ENCODE measurements at regions not wholly inside any gene's neighbourhood (a gene's known extent, or its start where the extent isn't known, plus 50 kb on each side); places are given as distances from the start of the nearest gene placed in this dataset.
A peak's percentile ranks its signal among the peaks of the same experiment; 100 is the strongest.

DNA sequence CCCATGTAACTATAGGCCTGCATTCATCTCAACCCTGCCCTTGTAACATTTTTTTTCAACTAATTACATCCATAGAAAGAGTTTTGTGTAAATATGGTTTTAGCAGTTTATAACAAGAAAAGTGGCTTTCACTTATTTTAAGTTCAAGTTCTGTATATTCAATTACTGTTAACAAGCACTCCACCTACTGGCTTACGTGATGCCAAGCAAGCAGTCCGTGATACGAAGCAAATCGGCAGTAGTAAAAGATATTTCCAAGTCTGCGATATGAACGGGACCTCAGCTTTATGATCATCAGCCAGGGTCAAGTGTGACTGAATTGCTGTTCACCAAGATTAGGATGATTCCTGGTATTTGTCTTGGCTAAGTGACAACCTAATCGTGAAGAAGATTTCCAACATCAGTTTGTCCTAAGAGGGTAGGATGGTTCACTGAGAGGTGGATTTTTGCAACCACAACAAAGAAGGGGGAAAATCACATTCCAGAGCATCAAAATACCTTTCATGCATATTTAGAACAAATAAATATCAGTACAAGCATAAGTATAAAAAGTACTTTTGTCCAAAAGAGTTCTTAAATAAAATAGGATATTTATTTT is 456.2 kb downstream of the FOXG1 start:
- DNase-seq = peak; percentile 16

DNA sequence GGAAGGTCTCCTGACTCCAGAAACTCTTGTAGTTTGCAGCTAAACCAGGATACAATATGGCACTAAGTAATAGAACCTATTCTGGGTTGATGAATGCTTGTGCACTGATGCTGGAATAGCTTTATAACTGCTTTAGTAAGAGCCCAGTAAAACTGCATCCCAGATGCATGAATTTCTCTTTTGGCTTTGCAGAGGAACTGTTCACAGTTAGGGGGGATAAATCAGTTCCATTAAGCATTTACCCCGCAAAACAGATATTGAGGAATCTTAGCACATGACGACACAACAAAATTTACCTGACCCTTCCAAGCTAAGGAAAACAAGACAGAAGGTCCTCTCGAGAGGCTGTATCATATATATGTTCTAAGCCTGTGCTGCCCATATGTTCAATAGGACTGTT is 457.4 kb downstream of the FOXG1 start:
- no peak for DNase-seq

DNA sequence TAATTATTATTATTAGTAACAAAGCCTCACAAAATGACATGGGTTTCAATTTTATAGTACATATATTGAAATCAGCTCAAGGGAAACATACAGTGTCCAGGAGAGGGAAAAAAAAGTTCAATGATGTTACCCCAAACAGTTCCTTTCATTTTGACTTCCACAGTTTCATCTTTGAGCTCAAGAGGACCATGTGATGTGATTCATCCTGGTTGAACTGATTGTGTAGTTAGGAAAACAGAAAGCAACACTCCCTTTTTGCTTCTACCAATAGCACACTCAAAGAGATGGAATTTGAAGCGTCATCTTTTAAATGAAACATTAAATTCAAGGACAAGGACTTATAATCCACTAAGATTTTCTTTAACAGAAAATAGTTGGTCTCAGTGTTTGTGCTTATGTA is 461.0 kb downstream of the FOXG1 start:
- DNase-seq = no peak

DNA sequence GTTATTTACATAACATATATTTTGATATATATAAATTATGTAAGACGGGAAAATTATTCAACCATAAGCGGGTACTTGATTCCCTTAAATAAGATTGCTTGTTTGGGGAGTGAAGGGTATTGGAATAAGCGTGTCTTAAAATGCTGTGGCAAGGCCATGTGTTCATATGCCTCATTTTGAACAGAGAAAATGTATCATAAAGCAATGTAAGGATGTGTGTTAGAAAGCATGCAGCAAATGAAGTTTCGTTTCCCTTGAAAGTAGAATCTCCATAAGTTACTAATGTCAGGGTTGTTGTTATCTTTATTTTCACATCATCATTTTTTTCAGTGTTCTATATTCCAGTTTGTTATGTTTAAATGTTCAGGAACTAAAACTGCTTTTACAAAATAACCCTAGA is 465.6 kb downstream of the FOXG1 start:
- no peak for DNase-seq

DNA sequence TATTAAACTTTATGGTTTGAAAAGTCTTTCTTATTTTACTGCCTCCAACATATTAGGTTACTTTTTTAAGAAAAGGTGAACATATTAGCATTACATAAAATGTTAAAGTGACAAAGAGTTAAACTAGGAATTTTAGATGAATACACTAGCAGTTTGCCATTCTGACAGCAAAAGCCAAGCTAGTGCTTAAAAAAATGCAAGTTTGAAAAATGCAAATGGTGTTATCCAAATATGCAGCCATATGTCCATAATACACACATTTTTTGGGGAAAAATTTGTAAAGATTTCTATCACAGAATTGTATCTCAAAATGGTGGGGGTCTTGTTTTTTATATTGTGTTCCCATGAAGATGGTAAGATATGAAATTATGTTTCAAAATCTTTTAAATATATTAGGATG is 466.1 kb downstream of the FOXG1 start:
- no peak for DNase-seq

DNA sequence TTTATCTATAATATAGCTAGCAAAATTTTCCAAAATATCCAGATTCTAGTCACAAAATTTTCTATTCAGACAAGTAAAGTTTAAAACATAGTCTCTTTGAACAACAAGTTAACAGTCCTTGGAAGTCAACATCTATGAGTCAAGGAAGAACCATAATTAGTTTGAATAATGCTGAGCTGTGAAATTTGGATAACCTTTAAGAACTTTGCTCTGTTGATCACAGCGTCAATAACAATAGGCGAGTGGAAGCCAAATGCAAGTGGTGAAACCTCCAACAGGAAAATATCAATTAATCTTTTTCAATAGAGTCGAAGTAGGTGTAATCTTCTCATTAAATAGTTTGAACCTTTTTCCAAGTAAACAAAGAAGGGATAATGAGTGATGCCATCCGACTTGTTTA is 466.6 kb downstream of the FOXG1 start:
- DNase-seq = no peak

DNA sequence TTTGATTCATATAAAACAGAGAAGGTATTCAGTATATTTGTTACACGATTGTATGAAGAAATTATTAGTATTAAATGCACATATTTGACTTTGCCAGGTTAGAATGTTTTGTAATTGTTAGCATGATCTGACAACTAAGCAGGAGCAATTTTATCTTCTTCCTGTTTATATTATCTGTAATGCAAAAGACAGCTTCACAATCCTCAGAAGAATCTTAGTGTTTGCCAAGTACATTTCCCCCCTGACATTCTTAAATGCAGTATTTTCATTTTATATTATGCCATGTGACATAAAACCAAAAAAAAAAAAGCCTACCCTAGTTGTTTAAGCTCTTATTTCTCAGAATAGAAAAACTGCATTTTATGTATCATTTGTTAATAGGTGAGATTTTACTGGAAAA is 469.4 kb downstream of the FOXG1 start:
- no peak for DNase-seq

DNA sequence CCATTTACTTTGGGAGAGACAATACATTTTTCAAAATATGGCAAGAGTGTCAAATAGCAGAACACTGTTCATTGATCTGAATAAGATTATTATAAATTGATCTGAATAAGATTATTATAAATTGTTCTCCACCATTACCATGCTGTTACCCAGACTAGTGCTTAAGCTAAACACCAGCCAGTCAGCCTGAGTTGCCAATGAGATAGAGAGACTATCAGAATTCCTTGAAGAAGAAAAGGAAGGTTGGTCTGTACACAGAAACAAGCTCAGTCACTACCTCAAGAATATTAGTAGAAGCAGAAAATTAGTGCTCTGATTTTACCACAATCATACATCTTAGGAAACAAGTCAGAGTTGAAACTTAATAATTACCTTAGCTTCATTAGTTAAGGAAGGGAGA is 469.8 kb downstream of the FOXG1 start:
- no peak for DNase-seq

DNA sequence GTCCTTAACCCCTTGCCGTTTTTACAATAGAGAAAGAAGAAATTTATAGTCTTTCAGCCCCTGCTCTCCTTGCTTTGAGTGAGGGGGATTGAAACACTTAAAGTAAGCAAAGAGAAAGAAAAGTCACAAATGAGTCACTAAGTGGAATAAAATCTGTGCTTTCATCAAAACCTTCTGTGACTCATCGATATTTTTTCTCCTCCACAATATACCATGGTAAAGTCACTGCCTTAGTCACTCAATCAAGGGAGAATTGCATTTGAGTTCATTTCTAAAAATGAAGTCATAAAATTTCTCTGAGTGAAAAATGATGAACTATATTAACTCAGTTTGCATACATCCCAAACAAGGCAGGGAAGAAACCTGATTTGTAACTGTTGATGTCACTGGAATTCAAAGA is 470.3 kb downstream of the FOXG1 start:
- no peak for DNase-seq

DNA sequence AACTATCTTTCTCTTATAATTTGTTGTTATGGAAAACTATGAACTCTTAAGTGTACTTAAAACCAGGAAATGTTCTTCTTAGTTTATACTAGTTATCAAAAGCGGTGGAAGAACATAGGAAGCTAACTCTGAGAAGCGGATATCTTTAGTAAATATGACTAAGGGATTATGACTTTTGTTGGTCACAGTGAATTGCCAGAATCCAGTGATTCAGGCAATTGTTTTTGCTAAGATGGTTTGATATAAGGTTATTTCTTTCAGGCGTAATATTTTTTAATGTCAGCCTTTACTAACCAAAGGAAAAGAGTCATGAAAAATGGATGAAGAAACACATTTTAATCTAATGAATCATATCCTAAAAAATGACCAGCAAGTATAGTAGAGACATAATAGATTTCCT is 473.5 kb downstream of the FOXG1 start:
- DNase-seq = no peak

DNA sequence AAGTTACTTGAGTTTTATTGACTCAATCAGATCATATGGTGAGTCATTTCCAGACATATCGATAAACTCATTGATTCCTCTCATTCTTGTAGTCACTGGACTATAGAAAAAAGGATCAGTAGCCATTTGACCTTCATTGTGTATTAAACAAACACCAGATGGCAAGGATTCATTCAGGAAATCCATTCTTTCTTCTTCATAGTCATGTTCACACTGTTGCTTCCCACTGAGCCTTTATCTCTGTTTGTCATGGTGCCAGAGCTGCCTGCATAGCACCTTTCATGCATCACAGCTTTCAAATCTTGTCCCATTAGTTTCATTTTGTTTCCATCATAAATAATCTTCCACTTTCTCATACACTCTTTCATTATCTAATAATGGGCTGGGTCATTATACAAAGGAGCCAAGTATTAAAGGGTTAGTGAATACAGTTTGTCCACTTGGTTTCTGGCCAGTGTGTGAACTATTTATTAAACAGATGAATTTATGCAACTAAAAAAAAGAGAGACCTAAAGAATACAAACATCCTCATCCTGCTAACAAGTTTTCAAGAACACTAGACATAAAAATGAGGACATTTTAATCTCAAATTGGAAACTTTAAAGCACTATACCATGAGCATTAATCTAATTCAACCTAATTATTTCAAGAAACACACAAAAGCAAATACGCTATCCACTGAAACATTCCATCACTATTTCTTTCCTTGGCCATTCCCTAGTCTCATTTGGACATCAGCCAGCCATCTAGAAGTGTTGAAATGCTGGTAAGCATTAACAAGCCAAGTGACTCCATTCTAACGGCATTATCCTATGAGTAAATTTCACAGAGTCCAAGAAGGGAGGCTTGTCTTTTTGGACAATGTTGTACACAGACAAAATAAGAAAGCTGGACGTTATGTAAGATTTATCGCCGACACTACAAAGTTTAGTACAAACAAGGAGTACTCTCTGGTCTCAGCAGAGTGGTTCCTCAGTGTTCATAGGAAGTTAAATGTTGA is 476.5 kb downstream of the FOXG1 start:
- DNase-seq = no peak

DNA sequence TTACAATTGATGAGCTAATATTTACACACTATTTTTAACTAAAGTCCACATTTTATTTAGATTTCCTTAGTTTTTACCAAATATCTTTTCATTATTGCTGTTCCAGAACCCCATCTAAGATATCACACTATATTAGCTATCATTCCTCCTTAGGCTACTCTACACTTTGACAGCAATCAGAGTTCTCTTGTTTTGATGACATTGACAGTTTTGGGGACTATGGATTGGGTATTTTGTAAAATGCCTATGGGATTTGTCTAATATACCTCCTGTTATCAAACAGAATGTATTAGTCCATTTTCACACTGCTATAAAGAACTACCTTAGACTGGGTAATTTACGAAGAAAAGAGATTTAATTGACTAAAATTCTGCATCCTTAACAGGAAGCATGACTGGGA is 489.1 kb downstream of the FOXG1 start:
- DNase-seq = no peak

DNA sequence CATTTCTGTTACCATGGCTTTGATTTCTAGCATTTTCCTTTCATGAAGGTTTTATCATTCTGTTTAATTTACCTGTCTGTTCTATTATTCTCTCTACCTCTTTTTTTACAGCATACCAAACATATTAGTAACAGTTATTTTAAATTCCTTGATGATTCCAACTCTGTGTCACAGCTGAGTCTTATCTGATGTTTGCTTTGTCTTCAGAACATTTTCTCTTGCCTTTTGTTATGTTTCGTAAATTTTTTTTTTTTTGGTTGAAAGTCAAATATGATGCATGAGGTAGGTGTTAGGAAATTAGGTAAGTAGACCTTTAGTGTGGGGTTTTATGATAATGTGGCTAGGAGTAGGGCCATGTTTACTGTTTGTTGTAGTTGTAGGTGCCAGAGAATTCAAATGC is 496.4 kb downstream of the FOXG1 start:
- DNase-seq = no peak

DNA sequence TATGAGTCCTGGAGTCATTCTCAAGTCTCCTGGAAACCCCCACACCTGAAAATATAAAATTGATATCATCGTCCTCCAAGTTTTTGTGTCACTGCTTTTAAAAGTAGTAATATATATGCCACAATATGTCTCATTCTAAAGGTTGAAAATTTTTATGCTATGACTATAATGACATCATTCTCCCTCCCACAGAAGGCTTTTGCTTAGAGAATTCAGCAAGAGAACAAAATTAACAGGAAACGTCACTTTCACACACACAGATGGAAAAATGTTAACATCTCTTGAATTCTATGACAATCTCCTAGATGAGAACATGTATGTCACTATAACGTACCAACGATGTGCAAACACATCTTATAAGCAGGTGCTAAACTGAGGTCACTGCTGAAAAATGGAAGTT is 498.3 kb downstream of the FOXG1 start:
- DNase-seq = no peak

DNA sequence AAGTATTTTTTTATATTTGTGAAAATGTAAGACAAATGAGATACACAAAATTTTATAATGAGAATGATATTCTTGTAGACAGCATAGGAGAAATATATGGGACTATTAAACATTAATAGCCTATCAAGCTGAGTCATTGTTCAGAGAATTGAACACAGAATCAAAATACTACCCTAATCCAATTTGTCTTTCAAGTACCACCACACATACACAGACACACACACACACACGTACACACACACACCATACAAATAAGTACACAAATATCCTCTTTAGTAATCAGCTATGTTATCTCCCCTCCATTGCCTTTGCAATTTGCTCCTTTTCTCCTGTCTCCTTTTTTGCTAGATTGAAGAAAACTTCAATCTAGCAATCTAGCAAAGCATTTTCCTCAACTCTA is 499.3 kb downstream of the FOXG1 start:
- no peak for DNase-seq

DNA sequence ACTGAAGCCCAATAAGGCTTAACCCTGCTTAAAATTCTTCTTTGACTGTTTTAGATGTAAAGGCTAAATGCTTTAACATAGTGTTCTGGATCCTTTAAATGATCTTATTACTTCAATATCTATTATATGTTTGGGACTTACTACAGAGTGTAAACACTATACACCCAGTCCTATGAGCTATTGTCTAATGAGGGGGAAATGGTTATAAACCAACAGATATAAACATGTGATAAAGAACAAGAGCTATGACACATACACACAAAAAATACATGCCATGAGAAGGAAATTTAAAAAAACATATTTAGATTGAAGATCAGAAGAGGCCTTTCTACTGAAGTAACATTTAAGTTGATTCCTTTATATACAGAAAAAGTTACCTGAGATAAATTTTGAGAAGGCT is 505.1 kb downstream of the FOXG1 start:
- no peak for DNase-seq

DNA sequence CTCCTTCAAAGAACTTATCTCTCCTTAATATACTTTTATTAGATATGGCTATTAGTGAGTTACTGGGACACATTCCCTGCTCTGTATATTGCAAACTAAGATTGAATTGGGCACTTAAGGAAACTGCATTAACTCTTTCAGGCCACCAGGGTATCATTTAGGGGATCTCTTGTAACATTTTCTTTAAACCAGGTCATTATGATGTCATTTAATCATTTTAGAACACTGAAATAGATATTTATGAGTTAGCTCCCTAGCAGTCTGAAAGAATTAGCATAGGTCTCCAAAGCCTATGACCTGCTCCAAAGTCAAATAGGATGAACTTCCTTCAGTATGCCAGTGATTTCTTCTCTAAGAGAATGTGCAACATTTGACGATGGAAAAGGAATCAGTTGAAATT is 506.9 kb downstream of the FOXG1 start:
- no peak for DNase-seq

DNA sequence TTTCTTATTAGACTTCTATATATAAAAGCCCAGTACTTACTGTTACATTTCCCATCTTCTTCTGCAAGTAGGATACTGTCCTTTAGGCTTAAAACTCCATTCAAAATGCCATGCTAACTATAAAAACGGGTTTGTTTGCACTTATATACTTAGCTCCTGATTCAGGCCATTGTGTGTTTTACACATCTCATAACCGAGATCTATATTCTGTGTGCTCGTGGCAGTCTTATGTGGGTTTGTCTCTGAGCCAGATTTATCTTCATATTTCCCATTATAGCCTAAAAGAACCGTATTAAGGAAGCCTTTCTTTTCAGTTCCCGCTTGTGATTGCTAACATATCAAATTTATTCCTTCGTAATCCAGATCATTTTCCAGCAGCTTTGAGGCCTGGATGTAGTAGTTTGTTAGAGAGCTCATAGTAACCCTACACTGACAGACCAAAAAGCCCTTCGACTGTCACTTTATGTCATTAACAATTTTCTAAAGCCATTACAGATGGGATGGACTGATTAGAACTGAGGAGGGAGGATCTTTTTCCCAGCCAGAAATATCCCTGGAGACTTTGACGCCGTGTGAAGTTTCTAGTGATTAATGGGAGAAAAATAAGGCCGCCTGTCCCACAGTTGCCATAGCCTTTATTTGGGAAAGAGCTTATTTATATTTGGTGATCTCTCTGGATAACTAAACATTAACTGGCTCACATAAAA is 508.5 kb downstream of the FOXG1 start:
- DNase-seq = no peak

DNA sequence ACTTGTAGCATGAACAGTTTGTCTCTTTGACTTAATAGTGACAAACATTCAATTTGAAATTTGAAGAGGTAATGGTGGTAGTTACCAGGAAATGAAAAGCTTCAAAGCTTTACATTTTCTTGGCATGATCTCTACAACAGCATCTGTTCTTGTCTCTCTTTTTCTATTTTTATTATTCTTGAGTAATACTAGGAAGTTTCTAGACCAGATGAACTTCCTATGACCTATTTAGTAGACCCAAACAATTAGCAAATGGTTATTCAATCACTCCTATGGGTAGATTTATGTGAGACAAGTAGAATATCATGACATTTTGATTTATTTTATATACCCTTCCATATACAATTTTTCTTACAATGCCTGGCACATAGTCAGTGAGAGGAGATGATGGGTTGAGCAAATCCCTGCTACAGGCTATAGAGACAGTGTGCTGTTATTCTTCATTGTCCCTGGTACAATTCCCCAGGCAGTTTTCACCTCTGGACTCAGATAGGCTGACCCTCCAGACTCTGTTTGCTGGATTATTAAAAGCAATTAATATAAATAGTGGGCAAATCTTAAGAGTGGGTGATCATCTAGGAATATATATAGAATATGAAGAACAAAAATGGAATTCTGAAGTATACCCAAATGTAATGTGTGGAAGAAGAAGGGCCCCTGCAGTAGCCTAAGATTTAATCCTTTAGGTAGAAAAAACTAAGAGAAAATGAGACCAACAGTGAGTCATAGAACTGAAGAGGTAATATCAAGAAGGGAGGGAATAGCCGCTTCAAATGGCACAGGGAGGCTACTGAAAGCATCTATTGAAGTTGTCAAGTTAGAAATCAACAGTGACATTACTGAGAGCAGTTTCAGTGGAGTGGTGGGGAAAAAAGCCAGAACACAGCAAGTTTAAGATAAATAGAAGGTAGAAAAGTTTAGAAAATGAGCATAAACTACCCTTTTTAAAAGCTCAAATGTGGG is 512.0 kb downstream of the FOXG1 start:
- no peak for DNase-seq

DNA sequence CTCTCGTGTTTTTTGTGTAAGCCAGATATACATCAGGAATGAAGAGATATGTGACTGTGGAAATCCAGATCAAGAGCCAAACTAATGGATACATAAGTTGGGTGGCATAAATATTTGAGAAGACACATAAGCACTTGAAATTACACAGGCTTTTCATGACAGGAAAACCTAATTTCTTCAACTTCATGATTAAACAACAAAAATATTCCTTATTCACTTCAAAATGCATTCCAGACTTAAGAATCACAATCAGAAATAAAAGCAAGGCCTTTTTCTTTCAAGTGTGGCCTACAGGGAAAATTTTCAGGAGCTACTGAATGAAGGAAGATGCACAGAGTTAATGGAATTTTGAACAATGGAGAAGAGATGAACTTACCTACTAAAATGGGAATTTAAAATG is 515.6 kb downstream of the FOXG1 start:
- no peak for DNase-seq

DNA sequence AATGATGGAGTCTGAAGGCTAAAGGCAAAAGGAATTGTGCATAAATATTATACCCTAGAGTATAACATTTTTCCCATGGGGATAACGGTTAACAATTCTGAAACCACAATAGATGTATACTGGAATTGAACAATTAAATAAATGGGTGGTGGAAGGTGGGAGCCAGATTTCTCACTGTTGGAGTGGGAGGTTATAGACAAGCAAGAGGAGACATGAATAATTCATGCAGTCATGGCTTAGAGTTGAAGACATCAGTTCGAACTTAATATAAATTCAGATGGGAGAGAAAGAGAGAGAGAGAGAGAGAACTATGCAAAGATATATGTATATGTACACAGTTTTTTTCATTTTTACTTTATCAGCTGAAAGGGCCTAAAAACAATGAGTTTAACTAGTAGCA is 523.9 kb downstream of the FOXG1 start:
- DNase-seq = no peak

DNA sequence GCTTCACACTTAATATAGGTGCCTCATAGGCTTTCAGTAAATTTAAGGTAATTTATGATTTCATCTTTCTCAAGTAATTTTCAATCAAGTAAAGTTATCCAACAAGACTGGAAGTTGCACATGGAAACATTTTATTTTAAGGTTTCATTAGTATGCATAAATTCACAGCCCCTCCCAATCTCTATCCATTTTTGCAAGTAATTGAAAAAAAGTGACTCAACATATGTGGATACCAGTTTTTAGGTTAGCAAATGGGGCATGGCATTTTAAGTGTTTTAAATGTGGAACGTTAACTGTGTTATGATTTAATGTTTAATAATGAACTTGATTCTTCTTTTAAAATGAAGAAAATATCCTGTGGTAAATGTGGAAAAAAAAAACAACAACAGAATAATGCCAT is 532.8 kb downstream of the FOXG1 start:
- no peak for DNase-seq

DNA sequence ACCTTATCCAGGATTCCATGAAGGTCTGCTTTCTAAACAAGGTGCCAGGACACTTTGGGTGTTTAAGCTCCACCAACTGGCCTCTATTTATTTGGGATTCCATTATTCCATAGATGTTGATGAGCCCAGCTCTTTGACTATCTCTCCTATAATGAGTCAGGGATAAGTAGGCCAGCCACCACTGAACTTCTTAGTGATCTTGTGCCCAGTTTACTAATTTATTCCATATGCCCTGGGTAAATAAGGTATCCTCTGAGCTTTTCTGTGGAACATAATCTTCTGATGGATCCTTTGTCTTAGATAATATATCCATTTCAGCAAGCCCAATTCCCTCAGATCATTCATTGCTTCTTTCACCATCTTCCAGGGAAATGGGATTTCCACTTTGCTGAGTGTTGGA is 535.0 kb downstream of the FOXG1 start:
- DNase-seq = no peak
